Motor neuron (in vitro differentiated cells): ENCODE measurements at regions not wholly inside any gene's neighbourhood (a gene's known extent, or its start where the extent isn't known, plus 50 kb on each side); places are given as distances from the start of the nearest gene placed in this dataset.

ENCODE experiments used
- ATAC-seq, 8 experiments: fragments of 200-7000 bp; cut with Tn5 transposase; replicated peaks in 6 of 8; 2 replicates each; pipeline ENCODE4 v1.8.0; 2021; ENCODE audit warnings: mild to moderate bottlenecking in 8 of 8, moderate library complexity in 8 of 8
- H3K27ac ChIP-seq, 2 donors: fragments of 250-450 bp; sonication (Bioruptor Pico); 2 replicates each; pipeline ENCODE4 v1.9.0; 2021; ENCODE audit warnings: antibody characterized with exemption in 2 of 2, mild to moderate bottlenecking in 2 of 2, moderate library complexity in 1 of 2
- H3K4me1 ChIP-seq, 2 donors: fragments of 250-450 bp; sonication (Bioruptor Pico); replicated peaks in 1 of 2; 2 replicates each; pipeline ENCODE4 v1.6.1; 2021; ENCODE audit warnings: antibody characterized with exemption in 2 of 2, mild to moderate bottlenecking in 2 of 2, moderate library complexity in 1 of 2
- H3K4me3 ChIP-seq, 5 donors: fragments of 250-450 bp; sonication (Bioruptor Pico); 2 replicates each; pipeline ENCODE4 v1.9.0; 2021; ENCODE audit warnings: antibody characterized with exemption in 5 of 5, mild to moderate bottlenecking in 5 of 5, moderate library complexity in 4 of 5
- WGBS, 10 experiments: fragments of 450-650 bp; shearing (Covaris generic); methylation state at CpG; one replicate each; pipeline ENCODE4 v1.0.0; 2022; 5-methylcytosine and 5-hydroxymethylcytosine counted together
- in situ Hi-C, 9 experiments: fragments of 400-800 bp; cut with MboI; loops; one replicate each; pipeline ENCODE4 v1.15.0; 2021; ENCODE audit warnings: low sequenced_read_pairs in 9 of 9, low pct_unique_long_range_greater_than_20kb in 2 of 9; ENCODE audit not compliant: unreplicated experiment in 9 of 9

- Histone ChIP-seq H3K4me3 (no peak overlapping the region), H3K4me1 (no peaks in the 10 kb centered on the region), H3K27ac (no peak overlapping the region)
- in situ Hi-C loops: no loop called here
- ATAC-seq: no peak
These were observed 68.7 kb upstream of the CMC1 start for GRCh38 chr3:28172748-28173147.

GRCh38 chr3:28173836-28174235 lies 67.6 kb upstream of the CMC1 start:
- Histone ChIP-seq H3K4me1 (no peaks in the 10 kb centered on the region), H3K4me3 (no peak overlapping the region), H3K27ac (no peak overlapping the region)
- in situ Hi-C loops: no loop called here
- 29 to 97% (median 90%) methylated on average over 2 to 3 of the region's 3 CpGs; no CpG with 5 or more reads in 1 of the 10 experiments for WGBS, 10 experiments
- ATAC-seq: no peak

GRCh38 chr3:28186748-28187147 lies 54.7 kb upstream of the CMC1 start:
- ATAC-seq: no peak
- Histone ChIP-seq H3K27ac (no peak overlapping the region), H3K4me3 (no peak overlapping the region), H3K4me1 (no peaks in the 10 kb centered on the region)
- in situ Hi-C loops: no loop called here

- ATAC-seq: no peak
- 7 to 94% (median 92%) methylated on average over 2 of the region's 2 CpGs; no CpG with 5 or more reads in 5 of the 10 experiments for WGBS, 10 experiments
- Histone ChIP-seq H3K4me3 (no peak overlapping the region), H3K4me1 (no peaks in the 10 kb centered on the region), H3K27ac (no peak overlapping the region)
- in situ Hi-C loops: no loop called here
These were observed 52.7 kb upstream of the CMC1 start for GRCh38 chr3:28188686-28189085.

GRCh38 chr3:28191363-28191762 lies 50.1 kb upstream of the CMC1 start:
- 59 to 100% (median 92%) methylated on average over 2 of the region's 2 CpGs; no CpG with 5 or more reads in 2 of the 10 experiments for WGBS, 10 experiments
- Histone ChIP-seq H3K4me1 (no peaks in the 10 kb centered on the region), H3K4me3 (no peak overlapping the region), H3K27ac (no peak overlapping the region)
- in situ Hi-C loops: no loop called here
- ATAC-seq: no peak
